ENCODE measurements at regions not wholly inside any gene's neighbourhood (a gene's known extent, or its start where the extent isn't known, plus 50 kb on each side); places are given as distances from the start of the nearest gene placed in this dataset.

DNA sequence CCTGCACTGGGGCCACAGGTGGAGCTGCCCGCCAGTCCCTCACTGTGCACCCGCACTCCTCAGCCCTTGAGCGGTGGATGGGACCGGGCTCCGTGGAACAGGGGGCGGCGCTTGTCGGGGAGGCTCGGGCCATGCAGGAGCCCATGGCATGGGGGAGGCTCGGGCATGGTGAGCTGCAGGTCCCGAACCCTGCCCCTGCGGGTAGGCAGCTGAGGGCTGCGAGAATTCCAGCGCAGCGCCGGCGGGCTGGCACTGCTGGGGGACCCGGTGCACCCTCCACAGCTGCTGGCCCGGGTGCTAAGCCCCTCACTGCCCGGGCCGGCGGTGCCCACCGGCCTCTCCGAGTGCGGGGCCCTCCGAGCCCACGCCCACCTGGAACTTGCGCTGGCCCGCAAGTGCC lies 877.5 kb upstream of the PCDH9 start:
- Histone ChIP-seq H3K4me1 (ENCODE audit: insufficient read depth, low read length, poor library complexity, severe bottlenecking) (no peaks in the 10 kb centered on the region), H3K4me3 (ENCODE audit: low read depth, low read length, poor library complexity, severe bottlenecking) (no peak overlapping the region), H3K36me3 (ENCODE audit: insufficient read depth, low read length, poor library complexity, severe bottlenecking) (no peaks in the 10 kb centered on the region), H3K27ac (ENCODE audit: low read depth, low read length, poor library complexity, severe bottlenecking) (no peak overlapping the region), H3K9me3 (ENCODE audit: low read depth, low read length, poor library complexity, severe bottlenecking) (peaks cover 16% of the 10 kb centered on the region), H3K27me3 (replicated peaks; ENCODE audit: insufficient read depth, low read depth, low read length, poor library complexity) (no peaks in the 10 kb centered on the region)
- DNase-seq (ENCODE audit: low spot score), result no peak
- ChIA-PET CTCF (no interaction called here), POLR2A (ENCODE audit: low non-redundant PET) (no interaction called here)
- TF ChIP-seq, protein P1, sequence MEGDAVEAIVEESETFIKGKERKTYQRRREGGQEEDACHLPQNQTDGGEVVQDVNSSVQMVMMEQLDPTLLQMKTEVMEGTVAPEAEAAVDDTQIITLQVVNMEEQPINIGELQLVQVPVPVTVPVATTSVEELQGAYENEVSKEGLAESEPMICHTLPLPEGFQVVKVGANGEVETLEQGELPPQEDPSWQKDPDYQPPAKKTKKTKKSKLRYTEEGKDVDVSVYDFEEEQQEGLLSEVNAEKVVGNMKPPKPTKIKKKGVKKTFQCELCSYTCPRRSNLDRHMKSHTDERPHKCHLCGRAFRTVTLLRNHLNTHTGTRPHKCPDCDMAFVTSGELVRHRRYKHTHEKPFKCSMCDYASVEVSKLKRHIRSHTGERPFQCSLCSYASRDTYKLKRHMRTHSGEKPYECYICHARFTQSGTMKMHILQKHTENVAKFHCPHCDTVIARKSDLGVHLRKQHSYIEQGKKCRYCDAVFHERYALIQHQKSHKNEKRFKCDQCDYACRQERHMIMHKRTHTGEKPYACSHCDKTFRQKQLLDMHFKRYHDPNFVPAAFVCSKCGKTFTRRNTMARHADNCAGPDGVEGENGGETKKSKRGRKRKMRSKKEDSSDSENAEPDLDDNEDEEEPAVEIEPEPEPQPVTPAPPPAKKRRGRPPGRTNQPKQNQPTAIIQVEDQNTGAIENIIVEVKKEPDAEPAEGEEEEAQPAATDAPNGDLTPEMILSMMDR (conservative IDR thresholded peaks at IDR 0.05; ENCODE audit: low read depth, low read length), result no peak
- no peak for TF ChIP-seq EZH2 (IDR thresholded peaks at IDR 0.05; ENCODE audit: borderline replicate concordance, low read depth, low read length, poor library complexity, severe bottlenecking)
- BruUV-seq (replicated peaks), result no TSS peak
- intact Hi-C loops (cut with micrococcal nuclease; ENCODE audit: unreplicated experiment), result no loop called here

DNA sequence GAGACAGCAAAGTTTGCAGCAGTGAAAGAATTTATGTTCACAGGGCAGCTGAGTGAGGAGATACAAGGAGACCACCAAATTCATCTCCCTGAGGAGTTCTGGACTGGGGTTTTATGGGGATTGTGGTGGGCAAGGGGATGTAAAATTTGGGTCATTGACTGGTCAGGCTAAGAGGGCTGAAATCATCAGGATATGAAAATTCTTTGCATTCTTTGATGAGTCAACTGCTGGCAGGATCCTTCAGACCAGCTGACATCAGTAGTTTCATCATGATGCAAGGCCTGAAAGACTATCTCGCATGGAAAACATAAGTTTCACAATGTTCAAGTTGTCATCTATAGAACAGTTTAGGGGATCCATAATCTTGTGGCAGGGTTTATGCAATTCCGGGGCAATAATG lies 869.5 kb upstream of the PCDH9 start:
- Histone ChIP-seq H3K27me3 (replicated peaks; ENCODE audit: insufficient read depth, low read depth, low read length, poor library complexity) (no peaks in the 10 kb centered on the region), H3K36me3 (ENCODE audit: insufficient read depth, low read length, poor library complexity, severe bottlenecking) (no peaks in the 10 kb centered on the region), H3K9me3 (ENCODE audit: low read depth, low read length, poor library complexity, severe bottlenecking) (no peaks in the 10 kb centered on the region), H3K4me3 (ENCODE audit: low read depth, low read length, poor library complexity, severe bottlenecking) (no peak overlapping the region), H3K4me1 (ENCODE audit: insufficient read depth, low read length, poor library complexity, severe bottlenecking) (no peaks in the 10 kb centered on the region), H3K27ac (ENCODE audit: low read depth, low read length, poor library complexity, severe bottlenecking) (no peak overlapping the region)
- intact Hi-C loops (cut with micrococcal nuclease; ENCODE audit: unreplicated experiment), result no loop called here
- CTCF ChIA-PET, result no interaction called here
- BruUV-seq (replicated peaks), result no TSS peak
- TF ChIP-seq EZH2 (IDR thresholded peaks at IDR 0.05; ENCODE audit: borderline replicate concordance, low read depth, low read length, poor library complexity, severe bottlenecking), result no peak
- TF ChIP-seq, protein P1 (conservative IDR thresholded peaks at IDR 0.05; ENCODE audit: low read depth, low read length), result no peak
- POLR2A ChIA-PET (ENCODE audit: low non-redundant PET), result no interaction called here
- no peak for DNase-seq (ENCODE audit: low spot score)

DNA sequence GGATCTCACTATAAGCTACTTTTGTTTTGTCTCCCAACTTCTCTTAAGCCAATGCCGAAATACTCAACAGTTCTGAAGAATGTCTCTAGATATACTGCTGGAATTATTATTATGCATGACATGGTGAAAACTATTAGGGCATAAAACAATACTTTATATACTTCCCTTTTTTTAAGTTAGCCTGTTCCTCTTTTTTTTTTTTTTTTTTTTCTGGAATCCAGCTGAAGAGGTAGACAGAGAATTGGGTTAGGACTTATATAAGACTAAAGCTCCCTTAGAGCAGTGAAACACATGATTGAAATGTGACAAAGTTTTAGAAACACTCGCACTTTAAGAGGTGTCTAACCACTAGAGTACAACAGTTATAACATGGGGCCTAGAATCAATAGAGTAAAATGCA lies 850.9 kb upstream of the PCDH9 start:
- Histone ChIP-seq H3K9me3 (ENCODE audit: low read depth, low read length, poor library complexity, severe bottlenecking) (no peaks in the 10 kb centered on the region), H3K27me3 (replicated peaks; ENCODE audit: insufficient read depth, low read depth, low read length, poor library complexity) (no peaks in the 10 kb centered on the region), H3K36me3 (ENCODE audit: insufficient read depth, low read length, poor library complexity, severe bottlenecking) (no peaks in the 10 kb centered on the region), H3K4me3 (ENCODE audit: low read depth, low read length, poor library complexity, severe bottlenecking) (no peak overlapping the region), H3K27ac (ENCODE audit: low read depth, low read length, poor library complexity, severe bottlenecking) (no peak overlapping the region), H3K4me1 (ENCODE audit: insufficient read depth, low read length, poor library complexity, severe bottlenecking) (no peaks in the 10 kb centered on the region)
- DNase-seq (ENCODE audit: low spot score), result no peak
- intact Hi-C loops (cut with micrococcal nuclease; ENCODE audit: unreplicated experiment), result no loop called here
- POLR2A ChIA-PET (ENCODE audit: low non-redundant PET), result no interaction called here
- no peak for TF ChIP-seq EZH2 (IDR thresholded peaks at IDR 0.05; ENCODE audit: borderline replicate concordance, low read depth, low read length, poor library complexity, severe bottlenecking)
- TF ChIP-seq, protein P1 (conservative IDR thresholded peaks at IDR 0.05; ENCODE audit: low read depth, low read length), result no peak
- BruUV-seq (replicated peaks), result no TSS peak
- CTCF ChIA-PET, result no interaction called here

All from A673 (cell line).